SK-N-SH treated with all-trans-retinoic acid at 6 μM for 48 hours (cell line): ENCODE measurements at regions not wholly inside any gene's neighbourhood (a gene's known extent, or its start where the extent isn't known, plus 50 kb on each side); places are given as distances from the start of the nearest gene placed in this dataset.
"Not testable (repeated sequence)": the region's sequence is repeated elsewhere in the genome, so short reads cannot be mapped to it uniquely, and the experiment has no call there.

Source experiments
- ATAC-seq: fragments of 200-7000 bp; cut with Tn5 transposase; 3 replicates; pipeline ENCODE4 v1.9.1; 2020; ENCODE audit warnings: mild to moderate bottlenecking, moderate library complexity
- ARNTL ChIP-seq: fragments of 450-650 bp; formaldehyde crosslinking; IDR thresholded peaks from 2 replicates; pipeline ENCODE4 v1.5.0; 2020; ENCODE audit warnings: low read depth, mild to moderate bottlenecking, moderate library complexity, borderline replicate concordance
- CSRNP3 ChIP-seq: fragments of 250-450 bp; sonication (Bioruptor Pico); IDR thresholded peaks from 2 replicates; pipeline ENCODE4 v1.5.1; 2021; ENCODE audit warnings: mild to moderate bottlenecking, moderate library complexity
- ESRRG ChIP-seq: fragments of 250-450 bp; sonication (Bioruptor Pico); IDR thresholded peaks from 2 replicates; pipeline ENCODE4 v1.6.1; 2021; ENCODE audit warnings: mild to moderate bottlenecking
- GLIS3 ChIP-seq: fragments of 250-450 bp; sonication (Bioruptor Pico); IDR thresholded peaks from 2 replicates; pipeline ENCODE4 v1.5.0; 2020; ENCODE audit warnings: mild to moderate bottlenecking, moderate library complexity
- ISL1 ChIP-seq: fragments of 250-450 bp; sonication (Bioruptor Pico); IDR thresholded peaks from 2 replicates; pipeline ENCODE4 v2.1.2; 2022; ENCODE audit warnings: mild to moderate bottlenecking, moderate library complexity
- OSR1 ChIP-seq: fragments of 250-450 bp; sonication (Bioruptor Pico); IDR thresholded peaks from 2 replicates; pipeline ENCODE4 v1.8.0; 2022; ENCODE audit warnings: moderate library complexity, mild to moderate bottlenecking, inconsistent platforms
- PATZ1 ChIP-seq: fragments of 250-450 bp; sonication (Bioruptor Pico); IDR thresholded peaks from 2 replicates; pipeline ENCODE4 v1.8.0; 2020; ENCODE audit warnings: mild to moderate bottlenecking, moderate library complexity, borderline replicate concordance
- POU6F1 ChIP-seq: fragments of 250-450 bp; sonication (Bioruptor Pico); IDR thresholded peaks from 2 replicates; pipeline ENCODE4 v1.8.0; 2021; ENCODE audit warnings: low read depth, mild to moderate bottlenecking, moderate library complexity, borderline replicate concordance
- RARB ChIP-seq: fragments of 250-450 bp; sonication (Bioruptor Pico); IDR thresholded peaks from 2 replicates; pipeline ENCODE4 v1.8.0; 2021; ENCODE audit warnings: mild to moderate bottlenecking, moderate library complexity
- SNAI2 ChIP-seq: fragments of 250-450 bp; sonication (Bioruptor Pico); IDR thresholded peaks from 2 replicates; pipeline ENCODE4 v1.5.0; 2020; ENCODE audit warnings: mild to moderate bottlenecking, moderate library complexity
- TOX ChIP-seq: fragments of 250-450 bp; sonication (Bioruptor Pico); IDR thresholded peaks from 2 replicates; pipeline ENCODE4 v1.8.0; 2021; ENCODE audit warnings: mild to moderate bottlenecking, moderate library complexity, borderline replicate concordance
- TSHZ2 ChIP-seq: fragments of 250-450 bp; sonication (Bioruptor Pico); IDR thresholded peaks from 2 replicates; pipeline ENCODE4 v1.5.0; 2020; ENCODE audit warnings: mild to moderate bottlenecking, moderate library complexity
- ZC3H10 ChIP-seq: fragments of 250-450 bp; sonication (Bioruptor Pico); IDR thresholded peaks from 2 replicates; pipeline ENCODE4 v1.5.1; 2021; ENCODE audit warnings: mild to moderate bottlenecking, moderate library complexity
- ZFP3 ChIP-seq: fragments of 250-450 bp; sonication (Bioruptor Pico); IDR thresholded peaks from 2 replicates; pipeline ENCODE4 v1.5.0; 2020; ENCODE audit warnings: mild to moderate bottlenecking, moderate library complexity
- ZNF70 ChIP-seq: fragments of 450-650 bp; formaldehyde crosslinking; IDR thresholded peaks from 2 replicates; pipeline ENCODE4 v1.5.0; 2020; ENCODE audit warnings: mild to moderate bottlenecking, moderate library complexity
- ZNF8 ChIP-seq: fragments of 450-650 bp; formaldehyde crosslinking; IDR thresholded peaks from 2 replicates; pipeline ENCODE4 v1.5.0; 2020; ENCODE audit warnings: mild to moderate bottlenecking, moderate library complexity

GRCh38 chr18:25534401-25534800 lies 182.4 kb upstream of the ZNF521 start (continued):
- TF ChIP-seq TOX (CRISPR knock-in tag): no peak

- no peak for ATAC-seq
- TF ChIP-seq ARNTL (CRISPR knock-in tag): no peak
These were observed 181.3 kb upstream of the ZNF521 start for GRCh38 chr18:25533218-25533617.

GRCh38 chr18:25531207-25531606 lies 179.2 kb upstream of the ZNF521 start:
- ATAC-seq: no peak
- TF ChIP-seq ZNF70 (CRISPR knock-in tag): no peak

GRCh38 chr18:25525789-25526188 lies 173.8 kb upstream of the ZNF521 start:
- ATAC-seq: not testable (repeated sequence)

GRCh38 chr18:25518716-25519053 lies 166.7 kb upstream of the ZNF521 start:
- no peak for ATAC-seq
- TF ChIP-seq ESRRG (CRISPR knock-in tag) (no peak), POU6F1 (CRISPR knock-in tag) (no peak), CSRNP3 (CRISPR knock-in tag) (no peak)

- ATAC-seq: peak; percentile 84
- TF ChIP-seq TSHZ2 (CRISPR knock-in tag) (no peak), ZC3H10 (CRISPR knock-in tag) (no peak), SNAI2 (CRISPR knock-in tag) (no peak), RARB (no peak), TOX (CRISPR knock-in tag) (no peak), ESRRG (CRISPR knock-in tag) (no peak)
These were observed 166.1 kb upstream of the ZNF521 start for GRCh38 chr18:25517881-25518715.

GRCh38 chr18:25516747-25517498 lies 165.0 kb upstream of the ZNF521 start:
- peak; percentile 63 for ATAC-seq
- TF ChIP-seq ISL1 (CRISPR knock-in tag): no peak
- no peak for TF ChIP-seq TOX (CRISPR knock-in tag)
- TF ChIP-seq ZNF8 (CRISPR knock-in tag): no peak
- no peak for TF ChIP-seq CSRNP3 (CRISPR knock-in tag)
- no peak for TF ChIP-seq TSHZ2 (CRISPR knock-in tag)
- TF ChIP-seq ESRRG (CRISPR knock-in tag): no peak
- TF ChIP-seq GLIS3 (CRISPR knock-in tag): no peak
- TF ChIP-seq OSR1 (CRISPR knock-in tag): no peak
- TF ChIP-seq ARNTL (CRISPR knock-in tag): no peak
- TF ChIP-seq ZNF70 (CRISPR knock-in tag): no peak
- TF ChIP-seq ZFP3 (CRISPR knock-in tag): no peak
- no peak for TF ChIP-seq PATZ1 (CRISPR knock-in tag)
